HepG2 (cell line): ENCODE measurements at regions not wholly inside any gene's neighbourhood (a gene's known extent, or its start where the extent isn't known, plus 50 kb on each side); places are given as distances from the start of the nearest gene placed in this dataset.
A peak's percentile ranks its signal among the peaks of the same experiment; 100 is the strongest.

Experiments used
- ATAC-seq: fragments of 200-7000 bp; cut with Tn5 transposase; 3 replicates; pipeline ENCODE4 v1.9.1; 2020; ENCODE audit warnings: mild to moderate bottlenecking, moderate library complexity
- BruUV-seq: library from RNA; stranded (reverse); fragments of 400-500 nt; replicated peaks from 2 replicates; lab custom pipeline; 2021; lab: Mats Ljungman, UMichigan
- CTCF ChIA-PET: fragments of 300-600 bp; formaldehyde crosslinking; extraction: SDS; loops from one replicate; lab custom pipeline; 2021; ENCODE audit warnings: low total read pairs, inconsistent platforms, low intra/inter-chr PET ratio; lab: Yijun Ruan, JAX
- POLR2A ChIA-PET: fragments of 350-600 bp; sonication (Branson Sonifier 250); formaldehyde crosslinking; loops from one replicate; lab custom pipeline; 2020; ENCODE audit warnings: antibody characterized with exemption, inconsistent platforms; lab: Yijun Ruan, JAX
- DNase-seq: peaks from one replicate; pipeline ENCODE4 v3.0.0-alpha.2; 2015; ENCODE audit warnings: low spot score
- FAIRE-seq: peaks from 3 replicates; lab custom pipeline; 2011; peaks lifted over from hg19 to GRCh38; lab: Jason Lieb, UNC
- H2AFZ ChIP-seq: one replicate; pipeline ENCODE4 v1.6.1; 2011; ENCODE audit warnings: low read length, inconsistent platforms
- H3K27ac ChIP-seq: fragments of 300-600 bp; 3 replicates; pipeline ENCODE4 v1.8.0; 2011; ENCODE audit warnings: mixed run types, mild to moderate bottlenecking, mixed read lengths, low read length, inconsistent platforms; ENCODE audit not compliant: insufficient read depth; ENCODE audit errors: extremely low read length
- H3K27me3 ChIP-seq, 2 experiments: fragments of 200-600 bp in 1 of 2; 2 replicates in 1 of 2; 3 replicates in 1 of 2; pipeline versions ENCODE4 v1.6.0 to v1.8.0; 2011; ENCODE audit warnings: low read length in 2 of 2, mild to moderate bottlenecking in 2 of 2, moderate library complexity in 2 of 2, inconsistent platforms in 1 of 2; ENCODE audit not compliant: insufficient read depth in 2 of 2, control insufficient read depth in 1 of 2
- H3K36me3 ChIP-seq, 2 experiments: fragments of 200-600 bp in 1 of 2; replicated peaks in 1 of 2; 2 replicates in 1 of 2; 3 replicates in 1 of 2; pipeline versions ENCODE4 v1.5.1 to v1.8.0; 2011; ENCODE audit warnings: low read length in 2 of 2, inconsistent platforms in 1 of 2; ENCODE audit not compliant: insufficient read depth in 2 of 2, control insufficient read depth in 1 of 2
- H3K4me1 ChIP-seq: 2 replicates; pipeline ENCODE4 v1.5.1; 2012; ENCODE audit warnings: low read length, inconsistent platforms; ENCODE audit not compliant: insufficient read depth
- H3K4me2 ChIP-seq: 2 replicates; pipeline ENCODE4 v1.6.0; 2011; ENCODE audit warnings: low read depth, low read length, inconsistent platforms
- H3K4me3 ChIP-seq, 3 experiments: fragments of 200-600 bp in 1 of 3; sonication (generic), shearing (Covaris generic) in 1 of 3; replicated peaks in 1 of 3; 2 replicates each; pipeline ENCODE4 v1.5.1; 2011 to 2016; ENCODE audit warnings: low read length in 3 of 3, inconsistent platforms in 2 of 3, low read depth in 2 of 3, mild to moderate bottlenecking in 2 of 3, control low read depth in 1 of 3, mixed read lengths in 1 of 3; ENCODE audit not compliant: insufficient read depth in 1 of 3
- H3K79me2 ChIP-seq: one replicate; pipeline ENCODE4 v1.6.1; 2011; ENCODE audit warnings: low read length, inconsistent platforms; ENCODE audit not compliant: insufficient read depth
- H3K9ac ChIP-seq: 2 replicates; pipeline ENCODE4 v1.6.0; 2011; ENCODE audit warnings: mild to moderate bottlenecking, low read depth, low read length, inconsistent platforms; ENCODE audit not compliant: insufficient read depth
- H3K9me3 ChIP-seq: 2 replicates; pipeline ENCODE4 v1.5.1; 2012; ENCODE audit warnings: mild to moderate bottlenecking, low read length
- H4K20me1 ChIP-seq: 2 replicates; pipeline ENCODE4 v1.6.0; 2011; ENCODE audit warnings: inconsistent platforms, mild to moderate bottlenecking, low read length, moderate library complexity; ENCODE audit not compliant: insufficient read depth
- ERF ChIP-seq: IDR thresholded peaks from 2 replicates; pipeline ENCODE4 v1.6.1; 2018; ENCODE audit warnings: missing biosample characterization, missing genetic modification reagents
- FOSL2 ChIP-seq: sonication (generic); formaldehyde crosslinking; IDR thresholded peaks from 2 replicates; pipeline ENCODE4 v1.4.0; 2020; ENCODE audit warnings: missing genetic modification reagents
- HDAC6 ChIP-seq: fragments of 200-600 bp; sonication (generic); IDR thresholded peaks from 2 replicates; pipeline ENCODE4 v1.7.0; 2017; ENCODE audit warnings: mild to moderate bottlenecking, antibody characterized with exemption, low read length, low read depth
- KAT7 ChIP-seq: IDR thresholded peaks from 2 replicates; pipeline ENCODE4 v1.6.1; 2018; ENCODE audit warnings: borderline replicate concordance, missing compliant biosample characterization
- KMT2A ChIP-seq: sonication (generic); formaldehyde crosslinking; IDR thresholded peaks from 2 replicates; pipeline ENCODE4 v1.4.0; 2020; ENCODE audit warnings: missing genetic modification reagents
- NR2F2 ChIP-seq: IDR thresholded peaks from 2 replicates; pipeline ENCODE4 v1.6.1; 2012; ENCODE audit warnings: low read depth, inconsistent platforms, borderline replicate concordance
- NR3C1 ChIP-seq: sonication (generic); formaldehyde crosslinking; IDR thresholded peaks from 2 replicates; pipeline ENCODE4 v1.4.0; 2020; ENCODE audit warnings: missing genetic modification reagents
- SNRNP70 ChIP-seq: fragments of 200-400 bp; formaldehyde crosslinking; IDR thresholded peaks from 2 replicates; pipeline ENCODE4 v1.6.1; 2017; ENCODE audit warnings: mild to moderate bottlenecking, low read depth, low read length, moderate library complexity
- STAG1 ChIP-seq: sonication (generic); formaldehyde crosslinking; IDR thresholded peaks from 2 replicates; pipeline ENCODE4 v1.4.0; 2020; ENCODE audit warnings: missing genetic modification reagents
- XRCC5 ChIP-seq: fragments of 200-400 bp; formaldehyde crosslinking; optimal IDR thresholded peaks from 2 replicates; pipeline ENCODE3; 2017; ENCODE audit warnings: mild to moderate bottlenecking, low read length
- YY1 ChIP-seq: IDR thresholded peaks from 2 replicates; pipeline ENCODE4 v1.6.1; 2011; ENCODE audit warnings: low read length, low read depth, moderate library complexity, mild to moderate bottlenecking; ENCODE audit not compliant: insufficient read depth, insufficient replicate concordance
- ZBTB10 ChIP-seq: sonication (generic); formaldehyde crosslinking; IDR thresholded peaks from 2 replicates; pipeline ENCODE4 v1.4.0; 2020; ENCODE audit warnings: missing genetic modification reagents, borderline replicate concordance
- ZNF138 ChIP-seq: sonication (generic); formaldehyde crosslinking; IDR thresholded peaks from 2 replicates; pipeline ENCODE4 v1.5.0; 2020; ENCODE audit warnings: mild to moderate bottlenecking, low read depth, missing genetic modification reagents
- ZNF292 ChIP-seq: sonication (generic); formaldehyde crosslinking; IDR thresholded peaks from 2 replicates; pipeline ENCODE4 v1.8.1; 2022; ENCODE audit warnings: mild to moderate bottlenecking, low read depth, missing genetic modification reagents, borderline replicate concordance
- ZNF569 ChIP-seq: sonication (generic); formaldehyde crosslinking; IDR thresholded peaks from 2 replicates; pipeline ENCODE4 v1.5.0; 2020; ENCODE audit warnings: mild to moderate bottlenecking, missing genetic modification reagents, moderate library complexity, borderline replicate concordance
- ZNF574 ChIP-seq: sonication (generic); formaldehyde crosslinking; IDR thresholded peaks from 2 replicates; pipeline ENCODE4 v1.4.0; 2020; ENCODE audit warnings: missing genetic modification reagents
- ZNF781 ChIP-seq: sonication (generic); formaldehyde crosslinking; IDR thresholded peaks from 2 replicates; pipeline ENCODE4 v1.5.1; 2020; ENCODE audit warnings: borderline replicate concordance, mild to moderate bottlenecking, missing genetic modification reagents; ENCODE audit errors: not compliant biosample characterization
- ZSCAN22 ChIP-seq: sonication (generic); formaldehyde crosslinking; IDR thresholded peaks from 2 replicates; pipeline ENCODE4 v1.4.0; 2020; ENCODE audit warnings: mild to moderate bottlenecking, missing genetic modification reagents
- WGBS: methylation state at CpG from one replicate; pipeline ENCODE4 v1.1.6; 2017; ENCODE audit warnings: low lambda C conversion rate; 5-methylcytosine and 5-hydroxymethylcytosine counted together
- in situ Hi-C: cut with HindIII; loops from 2 replicates; pipeline ENCODE4 v1.10.0; 2017; ENCODE audit warnings: low pct_unique_long_range_greater_than_20kb; ENCODE audit not compliant: extremely low pct_ligation_motif_present
- intact Hi-C: fragments of 100-400 bp; cut with micrococcal nuclease; formaldehyde crosslinking; loops from one replicate; pipeline ENCODE4 v1.10.0; 2022; ENCODE audit not compliant: unreplicated experiment

- H3K9me3 ChIP-seq = no peaks in the 10 kb centered on the region
- in situ Hi-C loops (loop anchor here (5.0 kb wide), 1 partner anchor 193 kb away; no protein-coding TSS in a partner anchor), intact Hi-C loops (loop anchor here (1.0 kb wide), 1 partner anchor 194 kb away; no protein-coding TSS in a partner anchor)
- ATAC-seq (peak; percentile 93), FAIRE-seq (peak; percentile 77), DNase-seq (peak; percentile 51)
- H3K9ac ChIP-seq = no peak overlapping the region
- H3K4me3 ChIP-seq = no peak overlapping the region
- no peak overlapping the region for H2AFZ ChIP-seq
- no peak overlapping the region for H3K4me2 ChIP-seq
- H3K36me3 ChIP-seq = no peaks in the 10 kb centered on the region
- ChIA-PET POLR2A (no interaction called here), CTCF (interaction anchor here (2.3 kb wide), 1 partner anchor 194 kb away, joined by 11 read pairs; no protein-coding TSS in a partner anchor)
- H3K27me3 ChIP-seq = peaks cover 0 to 37% of the 10 kb centered on the region in 2 experiments; a peak in 3 of 5 replicates
- H3K27ac ChIP-seq = no peak overlapping the region
- WGBS = 4% methylated on average over 10 of the region's 11 CpGs
- no peaks in the 10 kb centered on the region for H4K20me1 ChIP-seq
- H3K4me1 ChIP-seq = no peaks in the 10 kb centered on the region
- BruUV-seq = no TSS peak
- no peaks in the 10 kb centered on the region for H3K79me2 ChIP-seq
- TF ChIP-seq SNRNP70 (no peak), YY1 (peak; percentile 40), ZNF569 (CRISPR knock-in tag) (no peak), NR2F2 (no peak), ZNF781 (CRISPR knock-in tag) (no peak), ZNF574 (0 out of 2 replicates have a peak, but pooled peaks have one; percentile 19), ZNF138 (CRISPR knock-in tag) (no peak), HDAC6 (no peak), ZSCAN22 (CRISPR knock-in tag) (no peak), ZBTB10 (CRISPR knock-in tag) (no peak), NR3C1 (CRISPR knock-in tag) (no peak), KMT2A (CRISPR knock-in tag) (no peak), STAG1 (peak; percentile 81), ZNF292 (CRISPR knock-in tag) (no peak), FOSL2 (peak; percentile 83), XRCC5 (peak; percentile 78), ERF (CRISPR knock-in tag) (no peak), KAT7 (no peak)
Measured at GRCh38 chr3:43155464-43156121, 49.7 kb upstream of the POMGNT2 start.
